ENCODE measurements at regions not wholly inside any gene's neighbourhood (a gene's known extent, or its start where the extent isn't known, plus 50 kb on each side); places are given as distances from the start of the nearest gene placed in this dataset.
"Not testable (repeated sequence)": the region's sequence is repeated elsewhere in the genome, so short reads cannot be mapped to it uniquely, and the experiment has no call there.

GRCh38 chr5:100641833-100642232, 106.7 kb downstream of the FAM174A start:
- no peak for DNase-seq

- peak in 1 of 2 donors; percentile 5 for DNase-seq
Observed at GRCh38 chr5:100643473-100643872, 108.3 kb downstream of the FAM174A start.

DNA sequence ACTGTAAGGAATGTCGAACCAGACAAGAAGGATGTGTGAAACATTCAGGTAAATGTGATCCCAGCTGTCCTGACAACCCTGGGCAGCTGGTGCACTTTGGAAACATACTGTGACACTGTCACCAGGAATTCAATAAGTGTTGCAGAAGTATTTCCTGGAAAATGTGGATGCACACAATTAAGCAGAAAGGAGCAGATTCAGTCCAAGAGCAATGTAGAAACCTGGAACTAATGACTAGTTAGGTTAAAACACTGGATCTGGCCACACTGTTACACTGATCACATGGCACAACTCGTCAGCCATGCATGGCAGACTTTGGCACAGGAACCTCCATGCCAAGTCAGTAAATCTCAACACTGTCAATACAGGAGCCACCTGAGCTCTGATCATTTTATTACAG, 109.0 kb downstream of the FAM174A start:
- no peak for DNase-seq

- DNase-seq, result no peak
Observed at GRCh38 chr5:100644776-100645175, 109.6 kb downstream of the FAM174A start.

GRCh38 chr5:100646011-100646410, 110.8 kb downstream of the FAM174A start:
- DNase-seq, result no peak

- DNase-seq, result no peak
Observed at GRCh38 chr5:100646691-100647090, 111.5 kb downstream of the FAM174A start.

GRCh38 chr5:100647461-100648230, 112.5 kb downstream of the FAM174A start:
- peak; percentile 17 to 20 for DNase-seq

DNA sequence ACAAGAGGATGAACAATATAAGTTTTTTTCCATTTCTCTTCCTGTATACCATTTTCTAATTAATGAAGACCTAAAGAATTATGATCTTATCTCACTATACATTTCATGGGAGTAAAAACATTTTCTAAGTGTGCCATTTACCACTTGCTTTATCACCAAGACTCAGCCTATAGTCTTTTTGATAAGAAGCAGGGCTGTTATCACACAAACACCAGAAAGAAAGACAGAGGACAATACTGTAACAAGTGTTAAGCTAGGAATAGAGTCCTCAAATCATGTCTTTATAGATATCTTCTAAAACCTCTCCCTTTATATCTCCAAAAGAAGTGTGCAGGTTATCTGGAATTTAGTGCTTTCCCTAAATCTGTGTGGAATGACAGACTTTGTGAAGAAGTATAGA, 119.7 kb downstream of the FAM174A start:
- DNase-seq, result no peak

GRCh38 chr5:100656771-100657170, 121.6 kb downstream of the FAM174A start:
- not testable (repeated sequence) for DNase-seq

DNA sequence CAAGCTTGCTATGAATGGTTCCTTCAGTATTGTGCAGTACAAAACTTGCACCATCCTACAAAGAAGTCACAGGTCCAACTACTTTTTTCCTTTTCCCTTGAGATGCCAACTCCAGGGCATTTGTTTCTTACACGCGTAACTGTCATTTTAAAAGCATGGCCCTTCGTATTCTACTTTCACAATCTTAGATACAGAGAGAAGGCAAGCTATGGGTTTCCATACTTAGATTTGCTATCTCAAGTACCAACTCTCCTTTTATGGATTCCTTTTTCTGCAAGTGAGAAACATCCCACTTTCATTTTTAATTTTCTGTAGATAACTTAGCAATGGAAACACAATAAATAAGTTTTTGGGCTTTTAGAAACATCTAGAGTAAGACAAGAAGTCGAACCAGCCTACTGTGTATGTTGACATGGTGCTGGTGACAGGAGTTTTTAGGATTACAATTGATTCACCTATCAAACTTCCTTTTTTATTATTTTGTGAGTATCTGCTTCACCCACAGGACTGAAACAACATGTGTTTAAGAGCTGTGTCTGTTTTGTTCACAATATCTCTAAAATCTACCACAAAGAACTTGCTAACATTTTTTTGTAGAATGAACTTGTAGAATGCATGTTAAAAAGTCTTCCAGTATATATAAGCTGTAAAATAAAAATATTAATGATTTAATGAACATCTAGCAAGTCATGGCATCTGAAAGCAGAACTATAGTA, 124.1 kb downstream of the FAM174A start:
- DNase-seq, result no peak

GRCh38 chr5:100664140-100664539, 129.0 kb downstream of the FAM174A start:
- DNase-seq, result no peak

DNA sequence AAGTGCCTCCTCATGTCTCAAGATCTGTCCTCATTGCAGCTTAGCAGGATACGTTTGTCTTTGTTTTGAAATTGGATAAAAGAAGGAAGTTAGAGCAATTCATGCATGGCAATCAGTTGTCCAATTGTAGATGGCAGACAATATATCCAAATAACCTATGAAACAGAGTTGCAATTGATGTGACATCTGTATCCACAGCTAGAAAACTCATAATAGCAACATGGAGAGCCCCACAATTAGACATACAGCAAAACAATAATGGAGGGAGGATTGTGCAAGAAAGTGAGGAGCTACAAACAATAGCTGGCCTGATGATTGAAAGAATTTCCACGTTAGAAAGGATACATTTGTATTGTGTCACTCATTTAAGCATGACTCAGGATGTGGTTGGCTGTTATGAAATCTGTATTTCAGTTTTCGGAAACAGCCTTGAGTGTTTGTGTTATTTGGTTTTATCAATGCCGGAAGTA, 132.0 kb downstream of the FAM174A start:
- peak; percentile 78 to 88 for DNase-seq

GRCh38 chr5:100668511-100668910, 133.3 kb downstream of the FAM174A start:
- DNase-seq, result no peak

GRCh38 chr5:100676817-100677631, 141.8 kb downstream of the FAM174A start:
- no peak for DNase-seq

DNA sequence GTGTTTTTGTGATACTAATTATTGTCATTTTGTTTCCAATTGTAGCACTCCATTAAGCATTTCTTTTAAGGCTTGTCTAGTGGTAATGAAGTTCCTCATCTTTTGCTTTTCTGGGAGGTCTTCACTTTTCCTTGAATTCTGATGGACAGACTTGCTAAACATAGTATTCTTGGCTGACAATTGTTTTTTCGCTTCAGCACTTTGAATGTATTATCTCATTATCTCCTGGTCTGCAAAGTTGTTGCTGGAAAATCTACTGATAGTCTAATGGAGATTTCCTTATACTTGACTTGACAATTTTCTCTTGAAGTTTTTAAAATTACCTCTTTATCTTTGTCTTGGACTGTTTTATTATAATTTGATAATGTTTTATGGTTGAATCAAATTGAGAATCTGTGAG, 147.5 kb downstream of the FAM174A start:
- no peak for DNase-seq

DNA sequence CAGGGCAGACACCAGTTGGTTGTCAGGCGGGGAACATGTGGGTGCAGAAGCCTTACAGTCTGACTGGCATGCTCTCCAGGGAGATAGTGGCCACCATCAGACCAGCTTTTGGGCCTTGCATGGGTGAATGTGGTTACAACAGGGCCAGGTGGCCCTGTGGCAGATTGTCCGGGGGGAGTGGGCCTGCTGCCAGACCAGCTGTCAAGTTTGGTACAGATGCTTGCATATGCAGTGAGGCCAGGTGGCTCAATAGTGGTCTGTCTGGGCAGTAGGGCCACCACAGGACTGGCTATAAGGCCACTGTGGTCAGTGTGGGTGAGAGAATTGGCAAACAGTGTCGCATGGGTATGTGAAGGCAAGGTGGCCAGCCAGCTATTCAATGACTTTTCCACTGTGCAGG, 148.7 kb downstream of the FAM174A start:
- no peak for DNase-seq

DNA sequence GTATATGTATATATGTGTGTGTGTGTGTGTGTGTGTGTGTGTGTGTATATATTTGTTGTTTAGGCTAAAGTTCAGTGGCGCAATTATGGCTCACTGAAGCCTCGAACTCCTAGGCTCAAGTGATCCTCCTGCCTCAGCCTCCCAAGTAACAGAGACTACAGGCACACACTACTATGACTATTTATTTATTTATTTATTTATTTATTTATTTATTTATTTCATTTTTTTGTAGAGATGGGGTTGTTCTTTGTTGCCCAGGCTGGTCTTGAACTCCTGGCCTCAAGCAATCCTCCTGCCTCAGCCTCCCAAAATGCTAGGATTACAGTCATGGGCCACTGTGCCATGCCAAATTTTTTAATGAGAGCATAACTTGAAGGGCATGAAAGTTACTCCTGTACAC, 149.9 kb downstream of the FAM174A start:
- not testable (repeated sequence) for DNase-seq

GRCh38 chr5:100688834-100689233, 153.7 kb downstream of the FAM174A start:
- not testable (repeated sequence) for DNase-seq

- no peak for DNase-seq
Observed at GRCh38 chr5:100690036-100690560, 154.9 kb downstream of the FAM174A start.

DNA sequence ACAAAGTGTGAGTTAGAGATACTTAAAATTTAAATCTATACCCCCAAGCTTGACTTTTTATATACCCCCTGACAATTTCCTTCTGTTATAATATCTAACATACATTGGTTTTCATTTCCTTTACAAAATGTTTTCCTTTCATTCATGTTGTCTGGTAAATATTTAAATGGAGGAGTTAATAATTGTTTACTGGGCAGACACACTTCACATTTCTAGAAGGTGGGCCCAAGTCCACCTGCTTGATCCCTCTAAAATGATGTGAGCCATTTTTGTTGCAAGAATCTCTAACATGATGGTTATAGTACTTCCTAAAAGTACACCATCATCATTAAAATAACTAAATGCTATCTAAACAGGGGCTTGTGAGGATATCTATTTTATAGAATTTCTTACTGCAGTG, 155.9 kb downstream of the FAM174A start:
- no peak for DNase-seq

DNA sequence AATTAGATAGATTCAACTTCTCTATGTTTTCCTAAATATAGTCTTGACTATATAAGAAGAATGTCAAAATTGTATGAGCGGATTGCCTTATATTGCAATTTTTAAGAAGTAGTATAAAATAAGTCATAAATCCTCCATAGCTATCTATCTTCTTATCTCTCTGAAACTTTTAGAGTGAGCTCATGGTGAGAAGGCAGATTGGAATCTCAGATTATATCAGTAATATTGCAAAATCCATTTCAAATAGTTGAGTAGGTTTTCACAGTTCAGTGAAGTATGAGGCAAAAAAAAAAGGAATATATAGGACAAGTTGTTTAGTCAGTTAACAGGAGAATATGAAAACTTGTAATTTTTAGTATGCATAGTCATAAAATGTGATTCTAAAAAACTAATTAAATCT, 156.4 kb downstream of the FAM174A start:
- DNase-seq, result no peak

DNA sequence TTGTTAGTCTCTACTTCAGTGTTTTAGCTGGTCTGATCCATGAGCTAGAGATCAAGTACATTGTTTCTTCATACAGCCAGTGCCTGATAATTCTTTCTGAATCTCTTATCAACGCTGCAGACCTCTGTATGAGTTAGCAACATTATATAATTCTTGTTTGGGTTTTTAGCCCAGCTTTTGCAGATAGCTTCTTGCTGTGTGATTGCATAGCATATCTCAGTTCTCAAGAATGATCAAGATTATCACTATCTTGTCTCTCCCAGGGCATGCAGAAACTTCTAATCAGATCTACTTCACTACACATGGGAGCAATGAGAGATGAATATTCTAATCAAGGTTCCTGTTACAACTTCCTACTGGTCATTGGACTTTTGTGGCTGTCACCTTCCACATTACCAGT, 158.3 kb downstream of the FAM174A start:
- DNase-seq, result no peak

GRCh38 chr5:100694100-100694499, 158.9 kb downstream of the FAM174A start:
- DNase-seq, result no peak
